NCI-H446 (cell line): ENCODE measurements at regions not wholly inside any gene's neighbourhood (a gene's known extent, or its start where the extent isn't known, plus 50 kb on each side); places are given as distances from the start of the nearest gene placed in this dataset.

Experiments
- DNase-seq, 2 experiments: peaks; one replicate each; lab custom pipeline; 2025; lab: John Stamatoyannopoulos, UW

GRCh38 chr13:100940658-100941057, 266.1 kb upstream of the TMTC4 start:
- DNase-seq = peak in 1 of 2 experiments; percentile 32

GRCh38 chr13:100933841-100934240, 259.2 kb upstream of the TMTC4 start:
- no peak for DNase-seq

GRCh38 chr13:100922599-100922998, 248.0 kb upstream of the TMTC4 start:
- no peak for DNase-seq

GRCh38 chr13:100921139-100921538, 246.5 kb upstream of the TMTC4 start:
- no peak for DNase-seq

- no peak for DNase-seq
These were observed 242.4 kb upstream of the TMTC4 start for GRCh38 chr13:100917011-100917410.

- no peak for DNase-seq
These were observed 238.5 kb upstream of the TMTC4 start for GRCh38 chr13:100913143-100913542.

GRCh38 chr13:100904293-100904976, 229.8 kb upstream of the TMTC4 start:
- no peak for DNase-seq

- no peak for DNase-seq
These were observed 225.2 kb upstream of the TMTC4 start for GRCh38 chr13:100899720-100900316.

- DNase-seq = no peak
These were observed 223.8 kb upstream of the TMTC4 start for GRCh38 chr13:100898431-100898830.

GRCh38 chr13:100895651-100896050, 221.1 kb upstream of the TMTC4 start:
- no peak for DNase-seq

- DNase-seq = no peak
These were observed 218.4 kb upstream of the TMTC4 start for GRCh38 chr13:100892981-100893380.

- no peak for DNase-seq
These were observed 216.1 kb upstream of the TMTC4 start for GRCh38 chr13:100890645-100891044.

GRCh38 chr13:100887729-100888151, 213.1 kb upstream of the TMTC4 start:
- no peak for DNase-seq

- DNase-seq = no peak
These were observed 208.9 kb upstream of the TMTC4 start for GRCh38 chr13:100883453-100883852.

GRCh38 chr13:100881291-100881864, 206.8 kb upstream of the TMTC4 start:
- DNase-seq = no peak

- DNase-seq = no peak
These were observed 205.6 kb upstream of the TMTC4 start for GRCh38 chr13:100880166-100880565.

- no peak for DNase-seq
These were observed 204.7 kb upstream of the TMTC4 start for GRCh38 chr13:100879255-100879654.

GRCh38 chr13:100876044-100876403, 201.4 kb upstream of the TMTC4 start:
- DNase-seq = no peak

GRCh38 chr13:100875392-100876043, 200.9 kb upstream of the TMTC4 start:
- DNase-seq = peak in 1 of 2 experiments; percentile 1

- no peak for DNase-seq
These were observed 198.2 kb upstream of the TMTC4 start for GRCh38 chr13:100872761-100873160.

GRCh38 chr13:100870898-100871297, 196.3 kb upstream of the TMTC4 start:
- no peak for DNase-seq

- DNase-seq = no peak
These were observed 186.3 kb upstream of the TMTC4 start for GRCh38 chr13:100860866-100861265.

GRCh38 chr13:100859861-100860260, 185.3 kb upstream of the TMTC4 start:
- DNase-seq = no peak
